ENCODE measurements at regions not wholly inside any gene's neighbourhood (a gene's known extent, or its start where the extent isn't known, plus 50 kb on each side); places are given as distances from the start of the nearest gene placed in this dataset.

- TF ChIP-seq, protein P1, sequence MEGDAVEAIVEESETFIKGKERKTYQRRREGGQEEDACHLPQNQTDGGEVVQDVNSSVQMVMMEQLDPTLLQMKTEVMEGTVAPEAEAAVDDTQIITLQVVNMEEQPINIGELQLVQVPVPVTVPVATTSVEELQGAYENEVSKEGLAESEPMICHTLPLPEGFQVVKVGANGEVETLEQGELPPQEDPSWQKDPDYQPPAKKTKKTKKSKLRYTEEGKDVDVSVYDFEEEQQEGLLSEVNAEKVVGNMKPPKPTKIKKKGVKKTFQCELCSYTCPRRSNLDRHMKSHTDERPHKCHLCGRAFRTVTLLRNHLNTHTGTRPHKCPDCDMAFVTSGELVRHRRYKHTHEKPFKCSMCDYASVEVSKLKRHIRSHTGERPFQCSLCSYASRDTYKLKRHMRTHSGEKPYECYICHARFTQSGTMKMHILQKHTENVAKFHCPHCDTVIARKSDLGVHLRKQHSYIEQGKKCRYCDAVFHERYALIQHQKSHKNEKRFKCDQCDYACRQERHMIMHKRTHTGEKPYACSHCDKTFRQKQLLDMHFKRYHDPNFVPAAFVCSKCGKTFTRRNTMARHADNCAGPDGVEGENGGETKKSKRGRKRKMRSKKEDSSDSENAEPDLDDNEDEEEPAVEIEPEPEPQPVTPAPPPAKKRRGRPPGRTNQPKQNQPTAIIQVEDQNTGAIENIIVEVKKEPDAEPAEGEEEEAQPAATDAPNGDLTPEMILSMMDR (IDR thresholded peaks at IDR 0.05; ENCODE audit: low read depth, low read length, missing input control), result no peak
- no peak for TF ChIP-seq SP1 (IDR thresholded peaks at IDR 0.05)
- no peak for TF ChIP-seq EGR1 (IDR thresholded peaks at IDR 0.05; ENCODE audit: low read depth in 2 of 2)
- TF ChIP-seq, protein P2, sequence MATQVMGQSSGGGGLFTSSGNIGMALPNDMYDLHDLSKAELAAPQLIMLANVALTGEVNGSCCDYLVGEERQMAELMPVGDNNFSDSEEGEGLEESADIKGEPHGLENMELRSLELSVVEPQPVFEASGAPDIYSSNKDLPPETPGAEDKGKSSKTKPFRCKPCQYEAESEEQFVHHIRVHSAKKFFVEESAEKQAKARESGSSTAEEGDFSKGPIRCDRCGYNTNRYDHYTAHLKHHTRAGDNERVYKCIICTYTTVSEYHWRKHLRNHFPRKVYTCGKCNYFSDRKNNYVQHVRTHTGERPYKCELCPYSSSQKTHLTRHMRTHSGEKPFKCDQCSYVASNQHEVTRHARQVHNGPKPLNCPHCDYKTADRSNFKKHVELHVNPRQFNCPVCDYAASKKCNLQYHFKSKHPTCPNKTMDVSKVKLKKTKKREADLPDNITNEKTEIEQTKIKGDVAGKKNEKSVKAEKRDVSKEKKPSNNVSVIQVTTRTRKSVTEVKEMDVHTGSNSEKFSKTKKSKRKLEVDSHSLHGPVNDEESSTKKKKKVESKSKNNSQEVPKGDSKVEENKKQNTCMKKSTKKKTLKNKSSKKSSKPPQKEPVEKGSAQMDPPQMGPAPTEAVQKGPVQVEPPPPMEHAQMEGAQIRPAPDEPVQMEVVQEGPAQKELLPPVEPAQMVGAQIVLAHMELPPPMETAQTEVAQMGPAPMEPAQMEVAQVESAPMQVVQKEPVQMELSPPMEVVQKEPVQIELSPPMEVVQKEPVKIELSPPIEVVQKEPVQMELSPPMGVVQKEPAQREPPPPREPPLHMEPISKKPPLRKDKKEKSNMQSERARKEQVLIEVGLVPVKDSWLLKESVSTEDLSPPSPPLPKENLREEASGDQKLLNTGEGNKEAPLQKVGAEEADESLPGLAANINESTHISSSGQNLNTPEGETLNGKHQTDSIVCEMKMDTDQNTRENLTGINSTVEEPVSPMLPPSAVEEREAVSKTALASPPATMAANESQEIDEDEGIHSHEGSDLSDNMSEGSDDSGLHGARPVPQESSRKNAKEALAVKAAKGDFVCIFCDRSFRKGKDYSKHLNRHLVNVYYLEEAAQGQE (IDR thresholded peaks at IDR 0.05), result no peak
- no peak for TF ChIP-seq JUND (IDR thresholded peaks at IDR 0.05)
- no peak for TF ChIP-seq GABPA (IDR thresholded peaks at IDR 0.05 in 1 of 2, conservative IDR thresholded peaks at IDR 0.05 in 1 of 2)
- no peak for TF ChIP-seq RXRA (IDR thresholded peaks at IDR 0.05)
- TF ChIP-seq FOXA1 (IDR thresholded peaks at IDR 0.05), result no peak
- TF ChIP-seq RAD21 (IDR thresholded peaks at IDR 0.05), result no peak
- no peak for TF ChIP-seq TAF1 (conservative IDR thresholded peaks at IDR 0.05)
- no peak for TF ChIP-seq YY1 (IDR thresholded peaks at IDR 0.05)
- TF ChIP-seq HNF4A (conservative IDR thresholded peaks at IDR 0.05), result no peak
- TF ChIP-seq ATF3 (IDR thresholded peaks at IDR 0.05), result no peak
These were observed 256.7 kb upstream of the LYZL1 start for GRCh38 chr10:29032169-29032568.
